ENCODE measurements at regions not wholly inside any gene's neighbourhood (a gene's known extent, or its start where the extent isn't known, plus 50 kb on each side); places are given as distances from the start of the nearest gene placed in this dataset.

DNA sequence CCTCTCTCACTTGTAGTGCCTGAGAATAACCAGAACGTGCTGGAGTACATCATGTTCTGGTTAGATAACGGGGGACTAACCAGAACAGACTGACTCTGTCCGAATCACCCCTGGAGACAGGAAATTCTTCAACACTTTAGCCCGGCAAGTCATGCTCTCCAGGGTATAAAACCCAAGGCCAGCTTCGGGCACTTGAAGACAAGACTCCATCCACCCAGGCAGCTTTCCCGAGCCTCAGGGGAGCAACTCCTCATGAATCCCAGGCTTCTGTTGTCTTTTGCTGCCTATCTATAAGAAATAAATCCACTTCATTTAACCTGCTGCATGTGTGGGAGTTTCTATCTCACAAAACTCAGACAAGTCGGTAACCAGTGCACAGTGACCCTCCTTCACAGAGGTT is 99.6 kb downstream of the KCNF1 start:
- H3K9me3 ChIP-seq, result no peaks in the 10 kb centered on the region
- H3K4me1 ChIP-seq, result no peaks in the 10 kb centered on the region
- no peak overlapping the region for H3K27ac ChIP-seq
- DNase-seq (no peak), ATAC-seq (no peak)
- no peak for TF ChIP-seq CTCF (IDR thresholded peaks at IDR 0.05 in 4 of 5, conservative IDR thresholded peaks at IDR 0.05 in 1 of 5)
- no peak for TF ChIP-seq POLR2A (IDR thresholded peaks at IDR 0.05)
- intact Hi-C loops (cut with DNase I; ENCODE audit: low total_unique reads) (no loop called here), in situ Hi-C loops (cut with MboI; ENCODE audit: low sequenced_read_pairs in 4 of 4) (no loop called here)
- H3K36me3 ChIP-seq, result no peaks in the 10 kb centered on the region
- H3K4me3 ChIP-seq, result no peak overlapping the region
- no peaks in the 10 kb centered on the region for H3K27me3 ChIP-seq

GRCh38 chr2:11012131-11012693 is 100.5 kb downstream of the KCNF1 start:
- H3K36me3 ChIP-seq, result no peaks in the 10 kb centered on the region
- no peak overlapping the region for H3K4me3 ChIP-seq
- intact Hi-C loops (cut with DNase I; ENCODE audit: low total_unique reads), result no loop called here
- peaks cover 0 to 6% (median 0%) of the 10 kb centered on the region in 3 donors for H3K27me3 ChIP-seq
- TF ChIP-seq POLR2A (IDR thresholded peaks at IDR 0.05) (no peak), CTCF (IDR thresholded peaks at IDR 0.05 in 4 of 5, conservative IDR thresholded peaks at IDR 0.05 in 1 of 5) (no peak)
- in situ Hi-C loops (cut with MboI; ENCODE audit: low sequenced_read_pairs in 4 of 4), result no loop called here
- ATAC-seq, result no peak
- DNase-seq, result no peak
- H3K4me1 ChIP-seq, result no peaks in the 10 kb centered on the region
- no peak overlapping the region for H3K27ac ChIP-seq
- no peaks in the 10 kb centered on the region for H3K9me3 ChIP-seq

DNA sequence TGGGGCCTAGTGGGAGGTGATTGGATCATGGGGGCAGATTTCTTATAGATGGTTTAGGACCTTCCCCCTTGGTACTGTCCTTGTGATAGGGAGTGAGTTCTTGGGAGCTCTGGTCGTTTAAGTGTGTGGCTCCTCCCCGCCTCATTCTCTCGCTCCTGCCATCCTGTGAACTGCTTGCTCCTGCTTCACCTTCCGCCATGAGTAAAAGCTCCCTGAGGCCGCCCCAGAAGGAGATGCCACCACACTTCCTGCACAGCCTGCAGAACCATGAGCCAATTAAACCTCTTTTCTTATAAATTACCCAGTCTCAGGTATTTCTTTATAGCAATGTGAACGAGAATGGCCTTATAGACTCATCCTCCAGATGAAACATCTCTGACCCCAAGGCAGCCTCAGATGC is 101.5 kb downstream of the KCNF1 start:
- Histone ChIP-seq H3K4me3 (no peak overlapping the region), H3K27ac (no peak overlapping the region), H3K27me3 (peaks cover 0 to 7% (median 0%) of the 10 kb centered on the region in 3 donors), H3K36me3 (no peaks in the 10 kb centered on the region), H3K9me3 (no peaks in the 10 kb centered on the region), H3K4me1 (no peaks in the 10 kb centered on the region)
- in situ Hi-C loops (cut with MboI; ENCODE audit: low sequenced_read_pairs in 4 of 4) (no loop called here), intact Hi-C loops (cut with DNase I; ENCODE audit: low total_unique reads) (no loop called here)
- no peak for TF ChIP-seq CTCF (IDR thresholded peaks at IDR 0.05 in 4 of 5, conservative IDR thresholded peaks at IDR 0.05 in 1 of 5)
- TF ChIP-seq POLR2A (IDR thresholded peaks at IDR 0.05), result no peak
- ATAC-seq (no peak), DNase-seq (no peak)

GRCh38 chr2:11014026-11014425 is 102.3 kb downstream of the KCNF1 start:
- Histone ChIP-seq H3K27me3 (peaks cover 0 to 7% (median 0%) of the 10 kb centered on the region in 3 donors), H3K4me3 (no peak overlapping the region), H3K36me3 (no peaks in the 10 kb centered on the region), H3K9me3 (no peaks in the 10 kb centered on the region), H3K27ac (no peak overlapping the region), H3K4me1 (no peaks in the 10 kb centered on the region)
- DNase-seq (no peak), ATAC-seq (no peak)
- intact Hi-C loops (cut with DNase I; ENCODE audit: low total_unique reads) (no loop called here), in situ Hi-C loops (cut with MboI; ENCODE audit: low sequenced_read_pairs in 4 of 4) (no loop called here)
- TF ChIP-seq POLR2A (IDR thresholded peaks at IDR 0.05) (no peak), CTCF (IDR thresholded peaks at IDR 0.05 in 4 of 5, conservative IDR thresholded peaks at IDR 0.05 in 1 of 5) (no peak)
